GM20000 (cell line): ENCODE measurements at regions not wholly inside any gene's neighbourhood (a gene's known extent, or its start where the extent isn't known, plus 50 kb on each side); places are given as distances from the start of the nearest gene placed in this dataset.
A peak's percentile ranks its signal among the peaks of the same experiment; 100 is the strongest.

Experiments
- DNase-seq: peaks from one replicate; pipeline ENCODE4 v3.0.0; 2012; ENCODE audit warnings: low spot score
- CTCF ChIP-seq: IDR thresholded peaks from 2 replicates; pipeline ENCODE4 v1.5.1; 2012; ENCODE audit warnings: mild to moderate bottlenecking, control low read depth; ENCODE audit errors: extremely low read depth, missing control alignments

- TF ChIP-seq CTCF = no peak
- no peak for DNase-seq
Measured at GRCh38 chr10:55509168-55509567, 708.1 kb upstream of the PCDH15 start.

- DNase-seq = peak; percentile 2
- peak; percentile 48 for TF ChIP-seq CTCF
Measured at GRCh38 chr10:55500931-55501559, 700.0 kb upstream of the PCDH15 start.

- no peak for DNase-seq
- TF ChIP-seq CTCF = no peak
Measured at GRCh38 chr10:55497893-55498499, 697.0 kb upstream of the PCDH15 start.

GRCh38 chr10:55495555-55495954 is 694.5 kb upstream of the PCDH15 start:
- no peak for DNase-seq
- no peak for TF ChIP-seq CTCF

- no peak for DNase-seq
- TF ChIP-seq CTCF = no peak
Measured at GRCh38 chr10:55491712-55492111, 690.7 kb upstream of the PCDH15 start.

DNA sequence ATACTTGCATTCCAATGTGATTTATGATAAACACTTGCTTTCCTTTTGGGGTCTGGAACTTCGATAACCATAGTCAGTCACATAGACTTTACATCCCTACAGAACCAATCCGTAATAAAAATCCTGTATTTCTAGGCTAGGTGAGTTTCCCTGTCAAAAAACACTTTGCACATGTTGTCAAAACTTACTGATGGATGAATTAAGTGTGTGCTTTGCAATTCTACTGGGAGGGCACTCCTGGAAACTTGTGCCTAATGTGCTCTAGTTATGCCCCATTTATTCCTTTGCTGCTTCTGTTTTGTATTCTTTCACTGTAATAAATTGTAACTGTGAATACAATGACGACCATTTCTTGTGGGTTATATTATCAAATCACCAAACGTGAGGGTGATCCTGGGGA is 684.8 kb upstream of the PCDH15 start:
- DNase-seq = no peak
- TF ChIP-seq CTCF = no peak

GRCh38 chr10:55476129-55476528 is 675.1 kb upstream of the PCDH15 start:
- TF ChIP-seq CTCF = no peak
- no peak for DNase-seq
